ENCODE measurements at regions not wholly inside any gene's neighbourhood (a gene's known extent, or its start where the extent isn't known, plus 50 kb on each side); places are given as distances from the start of the nearest gene placed in this dataset.
"Not testable (repeated sequence)": the region's sequence is repeated elsewhere in the genome, so short reads cannot be mapped to it uniquely, and the experiment has no call there.

DNA sequence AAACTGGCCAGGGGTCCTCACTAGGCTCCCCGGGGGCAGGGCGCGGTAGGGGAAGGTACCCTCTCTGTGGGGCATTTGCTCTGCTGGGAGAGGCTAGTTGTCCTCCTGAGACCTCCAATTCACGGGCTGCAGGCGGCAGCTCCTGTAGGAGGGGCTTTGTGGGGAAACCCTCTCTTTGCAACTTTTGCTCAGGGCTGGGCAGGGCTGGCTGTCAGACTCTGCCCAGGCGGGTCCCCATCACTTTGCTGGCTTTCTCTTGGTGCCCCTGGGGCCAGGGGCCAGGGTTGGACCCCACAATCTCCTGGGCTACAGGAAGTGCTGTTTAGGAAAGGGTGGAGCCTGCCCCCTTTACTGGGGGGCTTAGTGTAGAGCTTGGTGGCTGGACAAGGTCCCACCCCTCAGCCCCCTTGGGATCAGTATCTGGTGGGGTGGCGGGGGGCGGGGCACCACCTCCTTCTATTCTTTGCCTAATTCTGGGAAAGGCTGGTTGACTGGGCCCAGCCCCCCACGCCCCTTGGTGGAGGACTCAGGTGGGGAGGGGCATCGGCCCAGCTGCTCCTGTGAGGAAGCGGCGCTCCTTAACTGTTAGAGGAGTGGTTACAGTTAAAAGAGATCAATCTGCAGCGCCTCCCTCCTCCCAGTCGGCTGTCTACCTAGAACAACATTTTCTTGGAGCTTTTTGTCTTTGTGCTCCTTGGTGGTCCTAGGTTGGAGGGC, 918.7 kb downstream of the AACS start:
- DNase-seq (ENCODE audit: low read depth in 2 of 2): no peak

GRCh38 chr12:125988545-125988944, 923.3 kb downstream of the AACS start:
- DNase-seq (ENCODE audit: low read depth in 2 of 2): no peak

DNA sequence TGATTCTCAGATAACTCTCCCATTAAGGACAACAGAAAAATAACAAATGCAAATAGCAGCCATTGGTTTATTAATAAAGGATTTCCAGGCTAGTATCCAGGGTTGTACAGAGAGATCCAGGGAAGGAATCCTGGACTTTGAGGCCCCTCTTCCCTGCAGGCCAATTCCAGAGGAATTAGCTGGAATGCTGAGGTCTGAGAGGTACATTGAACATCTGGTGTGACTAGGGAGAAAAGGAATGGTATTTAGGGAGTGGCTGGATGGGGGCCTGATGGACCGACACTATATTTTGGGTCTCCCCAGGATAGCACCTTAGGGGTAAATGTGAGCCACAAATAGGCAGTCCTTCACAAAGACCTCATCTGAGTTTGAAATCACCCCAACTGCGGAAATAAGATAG, 924.5 kb downstream of the AACS start:
- no peak for DNase-seq (ENCODE audit: low read depth in 2 of 2)

DNA sequence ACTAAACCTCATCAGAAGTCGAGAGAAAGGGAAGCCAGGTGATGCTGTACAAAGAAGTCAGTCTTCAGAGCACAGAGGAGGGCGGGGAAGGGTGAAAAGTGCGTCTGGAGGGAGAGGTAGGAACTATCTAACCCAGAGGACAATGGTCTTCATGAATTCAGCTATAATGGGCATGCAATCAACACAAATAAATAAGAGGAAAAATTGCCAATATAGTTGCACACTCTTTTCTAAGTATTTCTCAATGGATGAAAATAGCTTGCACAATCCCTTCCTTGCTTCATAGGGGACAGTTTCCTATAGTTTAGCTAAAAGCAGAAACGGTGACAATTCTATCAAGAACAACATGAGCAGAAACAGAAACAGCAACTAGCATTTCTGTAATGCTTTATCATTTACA, 931.2 kb downstream of the AACS start:
- no peak for DNase-seq (ENCODE audit: low read depth in 2 of 2)

- DNase-seq (ENCODE audit: low read depth in 2 of 2): no peak
These were observed 934.4 kb downstream of the AACS start for GRCh38 chr12:125999628-126000027.

DNA sequence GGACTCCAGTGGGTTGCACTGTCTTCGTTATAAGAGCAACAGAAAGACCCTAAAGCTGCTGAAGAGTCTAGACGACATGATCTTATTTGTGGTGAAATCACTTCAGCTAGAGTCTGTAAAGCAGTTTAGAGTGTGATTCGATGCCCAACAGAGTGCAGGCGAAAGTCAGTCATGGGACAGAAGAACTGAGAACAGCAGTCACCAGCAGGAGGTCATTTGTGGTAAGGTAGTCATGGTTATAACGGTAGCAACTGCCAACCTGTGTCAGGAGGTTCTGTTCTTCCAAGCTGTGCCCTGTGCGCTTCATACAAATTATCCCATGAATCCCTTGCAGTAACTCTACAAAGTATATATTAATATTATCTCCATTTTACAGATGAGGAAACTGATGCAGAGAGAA, 954.1 kb downstream of the AACS start:
- no peak for DNase-seq (ENCODE audit: low read depth in 2 of 2)

GRCh38 chr12:126021675-126022074, 956.4 kb downstream of the AACS start:
- DNase-seq (ENCODE audit: low read depth in 2 of 2): no peak

DNA sequence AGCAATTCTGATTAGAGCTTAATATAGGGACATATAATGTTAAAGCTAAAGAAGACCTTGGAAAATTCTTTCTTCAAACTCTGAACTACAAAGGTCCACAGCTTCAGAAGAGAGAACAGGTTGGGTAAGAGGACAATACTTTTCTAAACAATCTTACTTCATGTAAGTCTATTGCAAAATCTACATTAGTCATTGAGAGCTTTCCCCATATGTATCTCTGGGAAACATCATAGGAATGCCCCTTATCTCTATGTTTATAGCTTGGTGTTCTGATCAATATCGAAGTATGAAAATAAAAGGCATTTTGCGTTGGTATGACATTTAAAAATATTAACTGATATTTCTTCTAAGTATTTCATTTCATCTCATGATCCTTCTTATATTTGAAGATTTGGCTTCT, 962.6 kb downstream of the AACS start:
- DNase-seq (ENCODE audit: low read depth in 2 of 2): no peak

DNA sequence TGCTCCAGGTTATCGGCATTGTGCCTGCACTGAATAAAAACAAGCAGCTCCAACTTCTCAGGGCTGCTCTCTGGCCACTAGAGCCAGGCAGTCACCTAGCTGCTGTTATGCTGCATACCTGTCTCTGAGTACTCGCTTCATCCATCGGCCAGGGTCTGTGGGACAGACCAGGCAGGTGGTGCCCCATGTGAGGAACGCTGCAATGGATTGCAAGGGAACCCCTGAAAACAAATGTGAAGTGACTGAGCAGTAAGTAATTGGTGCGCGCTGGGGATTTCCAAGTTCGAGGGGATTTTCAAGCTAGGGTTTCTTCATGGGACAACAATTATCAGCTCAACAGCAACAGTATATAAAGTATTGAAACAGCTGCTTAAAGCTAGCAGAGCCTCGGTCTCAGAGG, 965.3 kb downstream of the AACS start:
- no peak for DNase-seq (ENCODE audit: low read depth in 2 of 2)

DNA sequence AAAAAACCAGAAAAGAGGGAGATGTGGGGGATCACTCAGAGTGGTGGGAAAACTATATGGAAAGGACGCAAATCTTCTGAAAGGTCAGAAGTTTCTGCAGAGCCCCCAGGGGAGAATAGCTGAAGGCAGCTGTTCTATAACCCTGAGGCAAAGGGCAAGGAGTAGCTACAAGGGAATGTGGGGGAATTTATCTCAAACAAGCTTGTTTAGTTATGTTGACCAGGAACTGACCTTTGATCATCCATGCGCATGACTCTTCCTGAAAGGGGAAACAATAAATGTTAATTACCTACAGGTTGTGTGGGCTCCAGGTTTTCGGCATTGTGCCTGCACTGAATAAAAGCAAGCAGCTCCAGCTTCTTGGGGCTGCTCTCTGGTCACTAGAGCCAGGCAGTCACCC, 968.5 kb downstream of the AACS start:
- no peak for DNase-seq (ENCODE audit: low read depth in 2 of 2)

GRCh38 chr12:126036348-126036747, 971.1 kb downstream of the AACS start:
- no peak for DNase-seq (ENCODE audit: low read depth in 2 of 2)

DNA sequence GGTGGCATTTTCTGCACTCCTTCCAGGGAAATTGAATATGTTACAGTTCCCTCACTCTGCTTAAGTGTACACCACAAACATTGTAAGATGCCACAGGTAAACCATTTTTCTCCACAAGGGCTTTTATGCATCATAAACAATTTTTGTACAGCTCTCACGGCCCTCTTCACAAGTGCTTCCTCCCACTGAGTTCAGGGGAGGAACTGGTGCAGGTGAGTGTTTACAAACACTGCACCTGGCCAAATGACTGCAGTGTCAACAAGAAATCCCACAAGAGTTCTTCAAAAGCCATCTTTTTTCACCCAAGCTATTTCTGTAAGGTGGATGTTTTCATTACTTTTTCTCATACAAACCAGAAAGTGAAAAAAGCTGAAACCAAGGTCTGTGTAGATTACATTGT, 973.2 kb downstream of the AACS start:
- no peak for DNase-seq (ENCODE audit: low read depth in 2 of 2)

- DNase-seq (ENCODE audit: low read depth in 2 of 2): no peak
These were observed 975.1 kb downstream of the AACS start for GRCh38 chr12:126040307-126040706.

GRCh38 chr12:126042286-126042685, 977.1 kb downstream of the AACS start:
- DNase-seq (ENCODE audit: low read depth in 2 of 2): no peak

GRCh38 chr12:126049501-126049900, 984.3 kb downstream of the AACS start:
- not testable (repeated sequence) for DNase-seq (ENCODE audit: low read depth in 2 of 2)

DNA sequence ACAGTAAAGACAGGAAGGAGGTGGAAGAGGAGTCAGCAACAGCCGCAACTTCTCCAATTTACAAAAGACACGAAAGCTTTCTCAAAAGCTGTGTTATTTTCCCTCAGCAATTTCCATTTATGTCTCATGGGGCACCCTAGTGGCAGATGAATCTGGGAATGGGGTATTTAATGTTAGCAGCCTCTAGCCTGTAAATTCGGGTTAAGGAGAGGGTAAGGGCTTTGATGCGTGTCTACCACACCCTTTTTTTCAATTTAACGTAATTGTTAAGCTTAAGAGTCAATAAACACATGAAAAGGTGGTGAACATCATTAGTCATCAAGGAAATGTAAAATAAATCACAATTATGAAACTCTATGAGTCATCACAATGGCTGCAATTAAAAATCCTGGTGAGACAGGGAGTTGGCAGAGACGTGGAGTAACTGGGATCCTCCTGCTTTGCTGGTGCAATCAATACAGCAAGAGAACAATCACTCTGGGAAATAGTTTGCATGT, 986.4 kb downstream of the AACS start:
- no peak for DNase-seq (ENCODE audit: low read depth in 2 of 2)

DNA sequence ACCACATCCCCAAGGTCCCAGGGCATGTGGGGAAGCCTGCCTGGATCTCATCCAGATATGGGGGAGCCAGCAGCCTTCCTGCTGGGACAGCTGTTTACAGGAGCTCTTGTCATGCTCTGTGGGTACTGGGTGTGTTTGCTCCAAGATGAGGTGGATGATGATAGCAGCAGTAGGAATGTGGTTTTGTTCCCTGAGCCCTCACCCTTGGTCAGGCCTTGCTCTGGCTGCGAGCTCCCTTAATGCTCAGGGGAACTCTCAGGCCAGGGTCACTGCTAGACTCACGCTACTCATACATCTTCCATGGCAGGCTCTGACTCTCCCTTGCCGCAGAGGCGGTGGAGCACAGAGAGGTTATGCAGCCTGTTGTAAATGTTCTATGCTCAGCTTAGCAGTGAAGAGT, 990.3 kb downstream of the AACS start:
- DNase-seq (ENCODE audit: low read depth in 2 of 2): no peak

GRCh38 chr12:126061777-126062176, 996.5 kb downstream of the AACS start:
- DNase-seq (ENCODE audit: low read depth in 2 of 2): no peak

DNA sequence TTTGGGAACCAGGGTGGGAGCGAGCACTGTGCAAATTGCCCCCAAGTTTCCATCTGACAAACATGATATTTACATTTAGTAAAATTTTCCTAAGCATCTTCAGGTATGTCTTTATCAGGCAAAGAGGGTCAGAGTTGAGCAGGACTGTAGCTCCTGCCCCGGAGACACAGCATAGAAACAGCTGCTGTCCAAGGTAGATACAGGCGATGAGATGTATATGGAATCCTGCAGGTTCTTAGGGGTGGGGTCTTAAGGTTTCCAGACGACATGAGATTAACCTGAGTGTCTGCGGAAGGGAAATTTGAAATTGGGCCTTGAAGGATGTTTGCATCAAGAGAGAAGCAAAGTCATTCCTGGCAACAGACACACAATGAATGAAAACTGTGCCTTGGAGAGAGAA, 998.8 kb downstream of the AACS start:
- no peak for DNase-seq (ENCODE audit: low read depth in 2 of 2)

- DNase-seq (ENCODE audit: low read depth in 2 of 2): no peak
These were observed 1002.5 kb downstream of the AACS start for GRCh38 chr12:126067626-126068329.

GRCh38 chr12:126069549-126070165, 1004.4 kb downstream of the AACS start:
- DNase-seq (ENCODE audit: low read depth in 2 of 2): peak; percentile 18 to 47

DNA sequence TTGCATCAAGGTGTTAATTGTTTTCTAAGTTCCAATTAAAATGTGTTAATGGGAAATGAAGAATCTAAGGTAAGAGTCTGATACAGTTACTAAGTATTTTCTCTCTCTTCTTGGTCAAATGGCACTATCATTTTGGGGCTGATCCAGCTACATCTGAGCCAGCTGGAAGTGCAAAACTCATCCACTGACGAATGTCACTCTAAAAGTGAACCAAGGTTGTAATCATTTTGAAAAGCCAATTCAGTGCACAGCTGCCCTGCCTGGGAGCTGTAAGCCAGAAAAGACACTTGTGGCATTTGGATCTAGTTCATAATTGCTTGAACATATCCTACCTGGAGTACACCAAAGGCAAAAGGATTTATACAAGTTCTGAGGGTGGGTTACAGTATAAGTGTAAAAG, 1011.3 kb downstream of the AACS start:
- no peak for DNase-seq (ENCODE audit: low read depth in 2 of 2)

DNA sequence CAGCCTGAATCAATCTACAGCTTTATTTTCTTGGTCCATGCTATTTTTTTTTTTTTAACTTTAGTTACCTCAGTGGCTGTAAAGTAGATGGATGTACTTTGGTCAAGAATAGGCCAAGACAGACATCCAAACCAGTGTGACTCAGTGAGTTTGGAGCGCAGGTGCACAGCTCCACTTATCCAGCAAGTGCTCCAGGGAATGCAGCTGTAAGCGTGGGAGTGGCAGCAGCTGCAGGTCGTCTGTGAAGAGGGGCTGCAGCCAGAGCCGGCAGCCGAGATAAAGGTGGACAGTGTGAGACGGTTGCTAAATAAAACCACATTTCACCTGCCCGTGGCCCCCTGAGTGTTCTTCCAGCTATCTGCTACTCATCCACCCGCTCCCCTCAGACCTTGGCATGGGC, 1018.7 kb downstream of the AACS start:
- no peak for DNase-seq (ENCODE audit: low read depth in 2 of 2)

Data from activated CD4-positive, alpha-beta T cell treated with anti-CD3 and anti-CD28 coated beads for 24 hours (primary cell).